ENCODE measurements at regions not wholly inside any gene's neighbourhood (a gene's known extent, or its start where the extent isn't known, plus 50 kb on each side); places are given as distances from the start of the nearest gene placed in this dataset.

DNA sequence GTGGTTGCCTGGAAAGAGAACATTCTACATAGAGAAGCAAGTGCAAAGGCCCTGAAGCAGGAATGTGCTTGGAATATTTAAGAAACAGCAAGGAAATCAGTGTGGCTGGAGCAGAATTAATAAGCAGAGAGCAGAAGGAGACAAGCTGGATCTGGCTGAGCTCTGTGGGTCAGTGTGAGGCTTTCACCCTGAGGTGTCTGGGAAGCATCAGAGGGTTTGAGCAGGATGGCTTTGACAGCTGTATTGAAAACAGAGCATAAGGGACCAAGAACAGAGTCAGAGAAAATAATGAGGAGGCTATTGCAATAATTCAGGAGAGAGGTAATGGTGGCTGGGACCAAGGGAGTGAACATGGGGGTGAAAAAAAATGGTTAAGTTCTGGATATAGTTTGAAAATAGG, 199.6 kb downstream of the NXPE2 start:
- DNase-seq (ENCODE audit: low spot score) = no peak

DNA sequence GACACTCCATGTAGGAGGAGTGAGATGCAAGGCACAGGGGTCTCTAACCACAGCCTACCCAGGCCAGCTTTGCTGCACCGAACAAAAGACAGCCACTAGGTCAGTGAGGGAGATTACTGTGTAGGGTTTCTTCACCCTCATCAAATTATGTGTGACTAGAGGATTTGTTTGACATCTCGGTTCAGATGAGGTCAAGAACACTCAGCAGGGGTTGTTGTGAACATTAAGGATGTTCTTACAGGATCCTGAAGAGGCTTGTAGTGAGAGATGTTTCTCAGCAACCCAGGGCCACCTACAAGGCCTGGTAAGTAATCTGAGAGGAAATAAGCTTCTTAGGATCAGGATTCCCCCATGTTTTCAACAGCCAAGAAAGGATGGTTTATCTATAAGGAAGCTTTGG, 202.1 kb downstream of the NXPE2 start:
- DNase-seq (ENCODE audit: low spot score) = no peak

DNA sequence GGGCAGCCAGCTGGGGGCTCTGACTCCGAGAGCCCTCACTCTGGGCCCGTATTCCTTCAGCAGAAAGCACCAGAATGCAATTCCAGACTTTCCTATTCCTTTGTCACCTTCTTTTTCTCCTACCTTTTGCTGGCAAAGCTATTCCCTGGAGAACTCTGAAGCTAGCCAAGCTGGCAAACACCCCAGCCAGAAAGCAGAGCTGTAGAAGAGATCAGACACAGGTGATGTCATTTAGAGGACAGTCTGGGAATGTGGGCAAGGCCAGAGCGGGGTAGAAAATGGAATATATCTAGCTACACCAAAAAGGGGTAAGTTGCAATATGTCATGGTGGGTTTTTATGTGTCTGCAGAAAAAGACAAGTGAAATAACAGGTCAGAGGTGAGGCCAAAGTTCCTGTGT, 205.1 kb downstream of the NXPE2 start:
- DNase-seq (ENCODE audit: low spot score) = no peak

DNA sequence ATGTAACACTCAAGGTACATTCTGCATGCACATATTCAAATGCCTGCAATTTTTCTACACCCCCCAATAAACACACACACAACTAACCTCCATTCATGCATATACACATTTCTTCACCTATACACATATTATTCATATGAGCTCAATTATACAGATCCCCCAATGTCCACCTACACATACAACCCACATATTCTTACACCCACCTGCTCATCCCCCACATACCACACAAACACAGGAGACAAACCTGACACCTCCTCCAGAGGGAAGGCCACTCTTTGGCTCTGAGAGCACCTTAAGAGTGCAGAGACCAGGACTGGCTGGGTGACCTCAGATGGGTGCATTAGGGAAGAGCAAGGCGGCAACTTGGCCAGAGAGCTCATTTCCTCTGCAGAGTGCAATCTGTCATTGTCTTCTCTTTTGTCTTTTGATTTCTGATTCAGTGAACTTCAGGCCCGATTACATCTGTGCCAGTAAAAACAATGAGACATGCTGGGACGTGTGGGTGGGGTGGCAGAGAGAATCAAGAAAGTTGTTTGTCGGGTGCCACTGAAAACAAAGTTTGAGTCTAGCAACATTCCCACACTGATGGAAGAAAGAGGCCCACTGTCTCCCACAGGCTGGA, 208.4 kb downstream of the NXPE2 start:
- no peak for DNase-seq (ENCODE audit: low spot score)

DNA sequence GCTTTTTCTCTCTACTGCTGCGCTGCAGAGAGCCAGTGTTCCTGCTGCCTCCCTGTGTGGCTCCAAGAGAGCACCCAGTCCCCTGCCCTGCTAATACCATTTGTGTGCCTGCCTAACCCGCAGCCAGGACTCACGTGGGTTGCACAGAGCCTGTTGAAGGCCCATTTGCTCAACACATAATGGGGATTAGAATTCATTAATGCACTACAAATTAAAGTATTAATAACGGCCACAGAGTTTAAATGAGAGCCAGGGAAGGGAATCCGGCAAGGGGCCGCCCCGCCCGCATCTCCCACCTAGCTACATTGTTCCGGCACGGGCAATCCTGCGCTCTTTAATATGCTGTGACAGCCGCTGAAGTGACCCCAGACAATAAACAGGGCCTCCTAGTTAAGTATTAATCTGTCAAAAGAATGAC, 211.3 kb downstream of the NXPE2 start:
- no peak for DNase-seq (ENCODE audit: low spot score)

DNA sequence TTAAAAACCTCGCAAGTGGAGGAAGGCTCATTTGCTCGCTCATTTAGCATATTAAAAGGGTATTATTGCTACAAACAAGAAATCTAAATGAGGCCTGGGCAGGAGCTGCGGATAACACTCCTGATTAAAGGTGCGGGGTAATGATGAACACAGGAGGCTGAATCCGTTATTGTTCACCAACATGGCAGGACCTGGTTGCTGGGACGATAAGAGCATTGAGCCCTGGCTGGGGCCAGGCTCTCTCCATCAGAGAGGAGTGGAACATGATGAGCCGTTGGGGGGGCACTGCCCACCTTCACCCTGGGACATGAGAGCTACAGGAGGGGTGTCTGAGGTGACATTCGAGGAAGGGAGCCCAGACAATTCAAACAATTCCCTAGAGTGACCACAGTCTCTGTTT, 211.7 kb downstream of the NXPE2 start:
- no peak for DNase-seq (ENCODE audit: low spot score)

DNA sequence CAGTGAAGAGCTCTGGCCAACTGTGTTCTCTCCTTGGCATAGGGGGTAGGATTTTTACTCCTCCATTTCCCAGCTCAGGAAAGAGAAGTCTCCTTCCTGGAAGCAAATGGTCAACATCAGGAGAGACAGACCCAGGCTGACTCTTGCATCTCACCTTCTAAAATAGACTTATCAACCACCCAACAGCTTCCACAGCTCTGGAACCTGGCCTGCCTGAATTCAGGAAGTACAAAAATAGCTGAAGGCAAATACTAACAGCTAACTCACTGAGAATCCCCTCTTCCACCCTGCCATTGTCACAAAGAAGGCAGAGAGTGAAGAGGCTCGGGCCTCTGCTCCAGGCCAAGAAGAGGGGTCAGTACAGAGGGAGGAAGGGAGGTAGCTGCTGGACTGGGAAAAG, 213.6 kb downstream of the NXPE2 start:
- no peak for DNase-seq (ENCODE audit: low spot score)

DNA sequence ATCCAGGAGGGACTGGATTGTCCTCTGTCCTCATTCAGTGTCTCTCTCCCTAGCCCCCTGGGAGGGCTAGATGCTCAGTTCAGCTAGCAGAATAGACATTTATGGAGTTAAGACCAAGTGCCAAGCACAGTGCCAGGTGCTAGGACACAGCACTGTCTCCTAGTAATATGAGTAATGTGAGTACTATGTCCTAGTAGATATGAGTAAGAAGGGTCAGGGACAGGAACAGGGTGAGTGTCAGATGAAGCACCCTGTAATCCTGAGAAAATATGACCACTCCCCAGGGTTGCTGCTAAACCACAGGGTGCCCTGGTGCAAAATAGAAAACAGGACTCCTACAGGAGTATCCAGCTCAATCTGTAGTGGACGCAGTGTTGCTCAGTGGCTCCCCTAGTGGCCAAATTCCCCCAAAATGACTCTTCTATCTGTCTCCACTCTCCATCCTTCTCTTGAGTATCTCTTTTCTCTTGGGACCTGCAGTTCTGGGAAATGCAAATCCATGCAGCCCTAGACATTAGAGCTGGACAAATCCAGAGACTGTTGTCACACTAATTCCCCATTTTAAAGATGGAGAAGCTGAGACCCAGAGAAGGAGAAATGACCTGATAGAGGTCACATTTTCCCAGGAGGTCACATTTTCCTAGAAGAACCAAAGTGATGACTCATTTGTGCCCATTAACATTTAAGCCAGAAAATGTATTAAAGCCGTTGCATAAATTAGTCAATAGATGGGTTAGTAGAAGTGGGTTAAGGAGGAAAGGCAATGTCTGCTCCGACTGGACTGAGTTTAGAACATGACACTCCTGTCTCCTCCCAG, 214.3 kb downstream of the NXPE2 start:
- no peak for DNase-seq (ENCODE audit: low spot score)

DNA sequence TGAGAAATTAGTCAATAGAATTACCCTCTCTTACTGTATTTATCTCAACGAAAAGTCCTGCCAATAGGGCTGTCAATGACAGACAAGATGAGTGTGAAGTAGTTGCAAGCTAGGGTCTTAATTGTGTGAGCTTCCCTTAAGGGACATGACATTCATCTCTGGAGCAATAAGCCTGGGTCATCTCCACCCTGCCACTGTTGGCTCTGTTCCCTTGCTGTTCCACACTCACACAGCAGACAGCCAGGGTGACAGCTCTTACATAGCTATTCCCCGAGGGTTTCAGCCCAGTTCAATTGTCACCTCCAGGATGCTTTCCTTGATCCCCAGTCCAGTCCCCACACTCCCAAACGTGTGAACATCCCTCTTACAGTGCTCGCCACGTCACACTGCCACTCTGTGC, 215.0 kb downstream of the NXPE2 start:
- DNase-seq (ENCODE audit: low spot score) = no peak

DNA sequence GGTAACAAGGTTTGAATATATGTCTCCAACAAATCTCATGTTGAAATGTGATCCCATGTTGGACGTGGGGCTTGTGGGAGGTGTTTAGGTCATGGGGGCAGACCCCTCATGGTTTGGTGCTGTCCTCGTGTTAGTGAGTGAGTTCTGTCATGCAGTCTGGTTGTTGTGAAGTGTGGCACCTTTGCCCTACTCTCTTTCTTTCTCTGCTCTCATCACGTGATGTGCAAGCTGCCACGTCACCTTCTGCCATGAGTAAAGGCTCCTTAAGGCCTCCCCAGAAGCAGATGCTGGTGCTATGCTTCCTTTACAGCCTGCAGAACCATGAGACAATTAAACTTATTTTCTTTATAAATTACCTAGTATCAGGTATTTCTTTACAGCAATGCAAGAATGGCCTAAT, 218.3 kb downstream of the NXPE2 start:
- no peak for DNase-seq (ENCODE audit: low spot score)

DNA sequence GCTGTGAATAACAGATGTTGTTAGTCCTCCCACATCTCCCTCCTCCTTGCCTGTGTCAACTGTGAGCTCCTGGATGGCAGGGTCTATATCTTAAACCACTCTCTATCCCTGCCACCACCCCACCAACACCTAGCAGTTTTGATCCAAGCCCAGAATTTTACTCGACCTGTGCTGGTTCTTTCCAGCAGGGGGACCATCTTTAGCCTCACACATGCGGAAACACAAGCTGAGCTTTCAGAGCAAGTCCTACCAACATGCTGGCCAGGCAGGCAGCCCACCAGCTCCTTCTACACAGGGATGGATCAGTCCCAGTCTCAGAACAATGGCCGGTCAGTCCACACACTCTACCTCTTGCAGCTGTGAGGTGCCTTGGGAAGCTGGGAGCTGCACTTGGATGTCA, 231.5 kb downstream of the NXPE2 start:
- DNase-seq (ENCODE audit: low spot score) = no peak

DNA sequence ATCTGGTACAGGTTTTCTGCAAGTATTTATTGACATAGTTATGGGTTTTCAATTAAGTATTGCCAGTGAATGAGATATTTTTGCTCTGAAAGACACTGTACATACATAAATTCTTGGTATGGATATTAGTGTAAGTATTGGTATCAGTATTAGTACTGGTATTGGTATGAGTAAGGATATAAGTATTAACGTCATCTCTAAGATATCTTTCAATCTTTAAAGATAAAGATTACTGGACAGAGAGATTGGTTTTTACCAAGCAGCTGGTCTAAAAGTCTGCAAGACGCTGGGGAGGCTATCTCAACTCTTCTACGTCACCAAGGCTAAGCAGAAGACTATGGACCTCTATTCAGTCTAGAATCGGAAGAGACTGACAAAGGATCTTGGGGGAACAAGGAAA, 234.5 kb downstream of the NXPE2 start:
- DNase-seq (ENCODE audit: low spot score) = no peak

DNA sequence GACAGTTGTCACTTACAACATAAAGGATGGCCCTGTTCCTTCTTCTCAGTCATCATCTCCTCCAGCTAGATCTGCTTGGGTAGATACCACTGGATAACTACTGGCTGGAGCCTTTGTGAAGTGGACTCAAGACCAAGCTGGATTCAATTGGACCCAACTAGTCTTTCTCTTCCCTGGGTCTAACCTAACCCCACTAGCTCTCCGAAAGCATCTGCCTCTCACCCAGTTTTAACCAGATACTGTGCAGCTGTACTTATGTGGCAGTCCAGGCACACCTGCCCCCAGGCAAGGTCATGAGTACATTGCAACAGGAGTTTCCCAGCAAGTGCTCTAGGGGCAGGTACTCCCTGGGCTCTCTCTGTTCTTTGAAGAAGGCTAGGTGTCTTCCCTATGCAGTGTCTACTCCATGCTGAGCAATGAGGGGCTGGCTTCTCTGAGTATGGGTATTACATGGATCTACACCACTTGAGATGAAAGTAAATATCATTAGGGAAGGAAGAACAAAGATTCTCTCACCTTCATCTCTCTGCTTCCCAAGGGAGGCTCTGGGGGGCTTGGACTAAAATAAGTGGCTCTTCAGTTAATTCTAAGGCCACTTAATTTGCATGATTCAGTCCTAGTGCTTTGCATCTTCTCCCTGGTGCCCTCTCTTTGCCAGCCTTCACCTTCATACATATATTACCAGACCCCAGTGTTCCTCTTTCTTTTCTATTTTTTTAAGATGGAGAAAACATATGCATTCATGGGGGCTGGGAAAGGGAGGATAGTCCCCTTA, 236.1 kb downstream of the NXPE2 start:
- no peak for DNase-seq (ENCODE audit: low spot score)

DNA sequence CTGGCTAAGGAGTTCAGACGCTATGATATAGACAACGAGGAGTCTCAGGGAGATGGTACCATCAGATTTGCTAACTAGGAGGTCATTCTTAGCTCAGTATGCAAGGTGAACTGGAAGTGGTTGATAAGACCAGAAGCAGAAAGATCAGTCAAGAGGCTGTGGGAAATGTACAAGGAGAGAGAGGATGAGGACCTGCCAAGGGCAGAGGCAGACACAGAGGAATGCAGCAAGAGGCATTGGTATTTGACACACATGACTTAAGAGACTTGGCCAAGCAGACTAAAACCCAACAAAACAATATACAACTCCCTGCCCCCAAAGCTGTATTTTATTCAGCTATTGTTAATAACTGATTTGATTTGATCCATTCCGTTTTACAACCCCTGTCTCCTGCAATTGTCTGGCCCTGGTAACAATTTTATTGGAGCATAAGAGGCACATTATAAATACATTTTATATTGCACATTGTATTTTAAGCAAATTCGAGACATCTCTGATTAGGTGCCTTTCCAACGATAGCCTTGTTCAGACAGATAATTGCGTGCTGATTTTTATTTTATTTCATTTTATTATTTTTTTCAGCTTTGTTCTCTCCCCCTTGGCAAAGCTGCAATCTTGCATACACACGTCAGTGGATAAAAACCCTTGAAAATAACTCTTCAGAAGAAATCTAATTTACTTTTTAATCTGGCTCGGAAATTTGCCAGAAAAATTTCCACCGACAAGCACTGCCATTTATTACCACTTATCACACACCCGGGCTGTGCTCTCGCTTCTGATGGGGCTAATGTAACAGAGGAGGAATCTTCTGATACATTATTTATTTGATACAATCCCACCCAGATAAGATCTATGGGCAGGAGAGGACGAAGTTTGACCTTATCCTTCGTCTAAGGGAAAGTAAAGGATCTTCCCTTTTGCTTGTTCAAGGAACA, 237.8 kb downstream of the NXPE2 start:
- no peak for DNase-seq (ENCODE audit: low spot score)

DNA sequence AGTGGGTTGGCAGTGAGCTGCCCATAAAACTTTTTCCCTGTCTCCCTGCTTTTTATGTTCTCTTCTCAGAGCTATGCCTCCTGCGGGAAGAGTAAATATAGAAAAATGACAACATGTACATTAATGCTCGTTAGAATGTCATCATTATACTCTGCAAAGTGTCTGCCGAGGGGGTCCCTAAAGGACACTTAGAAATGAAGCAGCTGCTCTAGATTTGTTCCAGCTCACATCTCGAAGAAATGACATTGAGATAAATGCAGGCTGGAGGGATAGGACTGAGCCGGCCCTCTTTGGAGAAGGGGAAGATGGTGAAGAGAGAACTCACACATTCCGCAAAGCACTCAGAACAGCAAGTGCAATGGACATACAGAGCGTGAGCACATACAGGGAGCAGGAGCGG, 240.0 kb downstream of the NXPE2 start:
- no peak for DNase-seq (ENCODE audit: low spot score)

DNA sequence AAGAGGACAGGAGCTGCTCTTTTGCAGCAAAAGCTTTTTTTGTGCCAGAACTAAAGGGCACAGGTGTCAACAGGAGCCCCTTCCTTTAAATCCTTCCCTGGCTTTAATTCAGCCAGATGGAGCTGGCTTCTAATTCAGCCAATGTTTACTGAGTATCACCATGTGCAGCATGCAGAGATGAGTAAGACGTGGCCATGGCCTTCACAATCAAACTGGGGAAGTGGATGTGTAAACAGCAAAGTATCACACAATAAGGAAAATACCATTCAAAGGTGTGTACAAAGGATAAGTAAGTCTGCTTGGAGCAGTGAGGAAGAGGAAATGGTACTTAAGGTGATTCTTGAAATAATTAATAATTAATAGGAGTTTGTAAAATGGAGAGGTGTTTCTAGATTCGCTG, 243.4 kb downstream of the NXPE2 start:
- no peak for DNase-seq (ENCODE audit: low spot score)

DNA sequence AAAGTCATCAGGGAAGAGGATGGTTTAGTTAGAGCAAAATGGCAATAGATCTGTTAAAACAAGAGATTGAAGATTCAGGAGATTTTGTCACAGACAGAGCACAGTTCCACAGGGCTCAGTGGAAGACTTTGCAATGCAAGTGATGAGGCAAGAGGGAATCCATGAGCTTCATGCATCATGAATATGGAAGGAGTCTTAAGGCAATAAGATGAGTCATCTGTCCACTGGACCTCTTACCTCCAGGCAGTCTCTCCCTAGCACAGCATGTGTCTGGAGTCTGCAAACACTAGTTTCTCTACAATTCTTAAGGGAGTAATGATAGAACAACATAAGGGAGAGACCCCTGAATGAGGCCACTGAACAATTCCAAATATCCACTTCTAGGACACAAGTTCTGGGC, 245.7 kb downstream of the NXPE2 start:
- DNase-seq (ENCODE audit: low spot score) = no peak

DNA sequence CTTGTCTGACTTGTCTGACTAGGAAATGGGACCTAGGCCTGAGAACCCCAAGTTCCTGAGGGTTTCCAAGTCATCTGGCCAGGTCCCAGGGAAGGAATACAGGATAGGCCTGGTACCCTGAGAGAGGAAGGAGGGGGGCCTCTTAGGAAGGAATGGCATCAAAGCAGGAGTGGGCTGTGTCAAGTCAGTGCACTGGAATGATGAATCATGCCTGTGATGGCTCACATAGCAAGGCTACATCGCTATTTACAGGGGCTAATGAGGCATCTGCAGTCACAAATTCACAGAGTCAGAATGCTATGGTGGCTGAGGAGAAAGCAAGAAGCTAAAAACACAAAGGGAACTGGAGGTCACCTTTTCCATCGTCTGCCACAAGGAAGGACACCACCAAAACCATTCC, 247.3 kb downstream of the NXPE2 start:
- no peak for DNase-seq (ENCODE audit: low spot score)

DNA sequence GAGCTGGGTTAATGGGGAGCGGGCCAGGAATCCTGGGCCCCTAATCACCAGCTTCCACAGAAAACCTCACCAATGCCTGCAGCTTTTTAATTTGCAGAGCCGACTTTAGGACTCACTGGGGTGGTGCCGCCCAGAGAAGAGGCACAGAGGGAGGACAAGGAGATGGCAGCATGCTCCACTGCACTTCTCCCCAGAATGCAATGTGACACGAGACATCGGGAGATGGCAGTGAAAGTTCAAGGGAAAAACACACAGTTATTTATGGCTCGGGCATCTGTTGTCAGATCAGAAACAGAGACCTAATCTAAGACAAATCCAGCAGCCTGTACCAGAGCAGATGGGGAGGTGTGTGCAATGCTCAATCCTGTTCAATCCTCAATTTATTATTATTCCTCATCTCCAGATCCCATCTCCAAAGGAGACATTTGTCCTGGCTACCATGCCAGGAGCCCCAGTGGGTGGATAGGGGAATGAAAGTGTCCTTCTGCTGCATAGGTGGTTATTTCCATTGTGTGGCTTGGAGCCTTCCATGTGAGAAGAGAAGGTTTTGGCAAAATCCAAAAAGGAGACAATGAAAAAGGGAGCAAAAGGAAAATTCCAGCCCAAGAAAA, 250.0 kb downstream of the NXPE2 start:
- no peak for DNase-seq (ENCODE audit: low spot score)

DNA sequence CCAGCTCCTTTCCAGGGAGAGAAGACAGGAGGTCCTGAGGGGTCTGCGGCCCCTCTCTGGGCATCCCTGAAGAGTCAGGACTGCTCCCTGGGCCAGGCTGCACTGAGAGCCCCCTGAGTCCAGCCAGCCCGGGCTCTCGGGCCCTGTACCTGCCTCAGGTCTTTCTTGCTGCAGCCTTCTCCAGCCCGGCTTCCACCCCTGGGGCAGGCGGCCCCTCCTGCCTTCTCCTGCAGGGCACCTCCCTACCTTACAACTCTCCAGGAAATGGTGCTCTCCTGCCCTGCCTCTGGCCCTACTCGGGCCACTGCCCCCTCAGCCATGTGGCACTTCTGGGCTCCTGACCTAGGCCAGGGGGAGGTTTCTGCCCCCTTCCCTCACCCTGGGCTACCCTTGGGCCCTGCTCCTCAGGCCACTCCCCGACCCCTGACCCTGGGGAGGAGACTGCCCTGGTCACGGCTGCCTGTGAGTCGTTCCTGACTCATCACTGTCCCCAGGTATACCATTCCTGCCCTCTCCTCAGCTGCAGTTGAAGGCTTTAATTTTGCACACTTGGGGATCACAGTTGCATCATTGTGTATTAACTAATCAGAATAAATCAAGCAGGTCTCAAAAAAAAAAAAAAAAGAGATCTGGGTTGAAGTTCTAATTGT, 251.1 kb downstream of the NXPE2 start:
- DNase-seq (ENCODE audit: low spot score) = no peak

DNA sequence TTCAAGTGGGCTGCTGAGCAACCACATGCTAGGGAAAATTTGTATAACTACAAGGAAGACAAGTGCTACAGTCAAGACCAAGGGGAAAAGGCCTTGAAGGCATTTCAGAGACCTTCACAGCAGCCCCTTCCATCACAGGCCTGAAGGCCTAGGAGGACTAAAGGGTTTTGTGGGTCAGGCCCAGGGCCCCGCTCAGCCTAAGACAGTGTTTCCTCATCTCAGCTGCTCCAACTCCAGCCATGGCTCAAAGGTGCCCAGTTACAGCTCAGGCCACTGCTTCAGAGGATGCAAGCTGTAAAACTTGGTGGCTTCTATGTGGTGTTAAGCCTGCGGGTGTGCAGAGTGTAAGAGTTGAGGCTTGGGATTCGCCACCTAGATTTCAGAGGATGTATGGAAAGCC, 260.5 kb downstream of the NXPE2 start:
- DNase-seq (ENCODE audit: low spot score) = no peak
